PC-3 (cell line): ENCODE measurements at regions not wholly inside any gene's neighbourhood (a gene's known extent, or its start where the extent isn't known, plus 50 kb on each side); places are given as distances from the start of the nearest gene placed in this dataset.

Experiments used
- ATAC-seq: fragments of 200-7000 bp; cut with Tn5 transposase; 2 replicates; pipeline ENCODE4 v1.9.1; 2020; ENCODE audit warnings: mild to moderate bottlenecking, moderate library complexity
- BruUV-seq: library from RNA; stranded (reverse); fragments of 400-500 nt; replicated peaks from 2 replicates; lab custom pipeline; 2021; lab: Mats Ljungman, UMichigan
- CTCF ChIA-PET: fragments of 300-600 bp; sonication (Branson Sonifier 250); formaldehyde crosslinking; loops from one replicate; lab custom pipeline; 2022; ENCODE audit warnings: antibody characterized with exemption; lab: Charles Lee
- POLR2A ChIA-PET: fragments of 300-600 bp; sonication (Branson Sonifier 250); formaldehyde crosslinking; loops from one replicate; lab custom pipeline; 2022; ENCODE audit warnings: antibody characterized with exemption; ENCODE audit not compliant: unreplicated experiment; lab: Charles Lee
- DNase-seq: peaks from one replicate; pipeline ENCODE4 v3.0.0-alpha.2; 2015
- H2AFZ ChIP-seq: fragments of 300-600 bp; sonication (generic); 2 replicates; pipeline ENCODE4 v1.6.0; 2016; ENCODE audit warnings: antibody characterized with exemption, low read length
- H3F3A ChIP-seq: fragments of 300-600 bp; sonication (generic); one replicate; pipeline ENCODE4 v1.6.0; 2017; ENCODE audit warnings: antibody characterized with exemption, low read length, control low read depth, mild to moderate bottlenecking; ENCODE audit not compliant: unreplicated experiment
- H3K27ac ChIP-seq: fragments of 300-600 bp; sonication (generic); 2 replicates; pipeline ENCODE4 v1.5.1; 2016; ENCODE audit warnings: mild to moderate bottlenecking, low read length
- H3K27me3 ChIP-seq: fragments of 300-600 bp; sonication (generic); 2 replicates; pipeline ENCODE4 v1.6.1; 2016; ENCODE audit warnings: low read length, mixed read lengths
- H3K36me3 ChIP-seq: fragments of 300-600 bp; sonication (generic); 2 replicates; pipeline ENCODE4 v1.6.1; 2016; ENCODE audit warnings: low read depth, mixed run types, low read length, mixed read lengths
- H3K4me1 ChIP-seq: fragments of 300-600 bp; sonication (generic); 2 replicates; pipeline ENCODE4 v1.5.1; 2016; ENCODE audit warnings: low read length; ENCODE audit not compliant: insufficient read depth
- H3K4me2 ChIP-seq: fragments of 300-600 bp; sonication (generic); 2 replicates; pipeline ENCODE4 v1.6.0; 2016; ENCODE audit warnings: low read length
- H3K4me3 ChIP-seq: fragments of 300-600 bp; sonication (generic); 2 replicates; pipeline ENCODE4 v1.5.1; 2016; ENCODE audit warnings: mild to moderate bottlenecking, low read length, mixed read lengths
- H3K79me2 ChIP-seq: fragments of 300-600 bp; sonication (generic); 2 replicates; pipeline ENCODE4 v1.6.1; 2017; ENCODE audit warnings: low read length, mixed read lengths
- H3K9ac ChIP-seq: fragments of 300-600 bp; sonication (generic); 2 replicates; pipeline ENCODE4 v1.6.0; 2016; ENCODE audit warnings: mild to moderate bottlenecking, low read length
- H3K9me2 ChIP-seq: fragments of 300-600 bp; sonication (generic); replicated peaks from 2 replicates; pipeline ENCODE4 v1.6.1; 2016; ENCODE audit warnings: mixed run types, low read length, mixed read lengths
- H3K9me3 ChIP-seq: fragments of 300-600 bp; sonication (generic); 2 replicates; pipeline ENCODE4 v1.6.1; 2016; ENCODE audit warnings: low read length, mixed read lengths
- H4K20me1 ChIP-seq: fragments of 300-600 bp; sonication (generic); 2 replicates; pipeline ENCODE4 v1.6.1; 2016; ENCODE audit warnings: low read length, mixed read lengths
- EZH2 ChIP-seq: fragments of 300-600 bp; sonication (generic); IDR thresholded peaks from one replicate; pipeline ENCODE4 v1.6.1; 2017; ENCODE audit warnings: antibody characterized with exemption, mild to moderate bottlenecking, low read length; ENCODE audit not compliant: unreplicated experiment
- EZH2phosphoT487 ChIP-seq: fragments of 300-600 bp; sonication (generic); IDR thresholded peaks from 2 replicates; pipeline ENCODE4 v1.6.1; 2018; ENCODE audit warnings: mild to moderate bottlenecking, antibody characterized with exemption, low read length, borderline replicate concordance
- intact Hi-C: fragments of 100-400 bp; cut with micrococcal nuclease; formaldehyde crosslinking; loops from 2 replicates; pipeline ENCODE4 v1.9.0; 2023
- TF ChIP-seq, protein P1 (sequence below): fragments of 300-600 bp; sonication (generic); conservative IDR thresholded peaks from 2 replicates; pipeline ENCODE4 v1.5.1; 2017; ENCODE audit warnings: antibody characterized with exemption, low read depth, mild to moderate bottlenecking, low read length

DNA sequence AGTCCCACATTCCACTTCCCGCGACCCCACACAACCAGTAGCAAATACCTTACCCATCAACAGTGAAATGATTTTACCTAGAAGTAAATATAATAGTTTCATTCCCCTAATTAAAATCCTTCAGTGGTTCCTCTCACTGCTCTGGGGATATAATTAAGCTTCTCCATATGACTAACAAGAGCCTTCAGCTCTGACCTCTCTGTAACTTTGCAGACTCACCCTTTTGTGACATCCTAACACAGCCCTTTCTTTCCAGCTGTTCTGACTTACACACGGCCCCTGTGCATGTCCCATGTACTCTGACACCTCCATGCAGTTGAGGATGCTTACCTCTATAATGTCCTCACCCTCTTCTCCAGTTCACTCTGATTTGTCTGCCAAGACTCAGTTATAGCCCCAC, 137.3 kb upstream of the SPAG17 start:
- POLR2A ChIA-PET: no interaction called here
- Histone ChIP-seq H3K79me2 (no peaks in the 10 kb centered on the region), H3K4me2 (no peak overlapping the region), H3K9ac (no peak overlapping the region), H4K20me1 (no peaks in the 10 kb centered on the region), H3K4me3 (no peak overlapping the region), H3K4me1 (peaks cover 14% of the 10 kb centered on the region; the same call in 1 of the 2 replicates), H3K36me3 (no peaks in the 10 kb centered on the region), H3K27ac (no peak overlapping the region), H3K9me3 (no peaks in the 10 kb centered on the region), H2AFZ (no peak overlapping the region), H3K27me3 (no peaks in the 10 kb centered on the region), H3K9me2 (no peaks in the 10 kb centered on the region), H3F3A (no peaks in the 10 kb centered on the region)
- DNase-seq (no peak), ATAC-seq (no peak)
- CTCF ChIA-PET: no interaction called here
- TF ChIP-seq EZH2phosphoT487 (no peak), EZH2 (no peak)
- TF ChIP-seq, protein P1, sequence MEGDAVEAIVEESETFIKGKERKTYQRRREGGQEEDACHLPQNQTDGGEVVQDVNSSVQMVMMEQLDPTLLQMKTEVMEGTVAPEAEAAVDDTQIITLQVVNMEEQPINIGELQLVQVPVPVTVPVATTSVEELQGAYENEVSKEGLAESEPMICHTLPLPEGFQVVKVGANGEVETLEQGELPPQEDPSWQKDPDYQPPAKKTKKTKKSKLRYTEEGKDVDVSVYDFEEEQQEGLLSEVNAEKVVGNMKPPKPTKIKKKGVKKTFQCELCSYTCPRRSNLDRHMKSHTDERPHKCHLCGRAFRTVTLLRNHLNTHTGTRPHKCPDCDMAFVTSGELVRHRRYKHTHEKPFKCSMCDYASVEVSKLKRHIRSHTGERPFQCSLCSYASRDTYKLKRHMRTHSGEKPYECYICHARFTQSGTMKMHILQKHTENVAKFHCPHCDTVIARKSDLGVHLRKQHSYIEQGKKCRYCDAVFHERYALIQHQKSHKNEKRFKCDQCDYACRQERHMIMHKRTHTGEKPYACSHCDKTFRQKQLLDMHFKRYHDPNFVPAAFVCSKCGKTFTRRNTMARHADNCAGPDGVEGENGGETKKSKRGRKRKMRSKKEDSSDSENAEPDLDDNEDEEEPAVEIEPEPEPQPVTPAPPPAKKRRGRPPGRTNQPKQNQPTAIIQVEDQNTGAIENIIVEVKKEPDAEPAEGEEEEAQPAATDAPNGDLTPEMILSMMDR: no peak
- no TSS peak for BruUV-seq
- intact Hi-C loops: no loop called here

DNA sequence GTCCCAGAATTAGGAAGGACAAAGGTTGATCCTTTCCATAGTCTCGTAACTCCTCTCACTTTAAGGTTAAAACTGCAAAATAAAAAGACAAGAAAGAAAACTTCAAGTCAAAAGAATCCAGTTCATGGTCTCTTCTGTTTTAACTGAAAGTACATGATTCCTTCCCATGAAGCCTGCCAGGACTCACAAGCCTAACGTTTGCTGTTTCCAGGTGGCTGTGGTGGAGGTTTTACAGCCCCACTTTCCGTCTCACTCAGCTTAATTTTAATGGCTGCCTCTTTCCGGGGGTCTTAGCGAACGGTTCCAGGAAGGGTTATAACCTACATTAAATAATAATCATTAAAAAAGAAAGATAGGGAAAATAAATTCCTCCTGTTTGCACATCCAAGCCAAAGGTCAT, 136.8 kb upstream of the SPAG17 start:
- no peaks in the 10 kb centered on the region for H3K27me3 ChIP-seq
- no TSS peak for BruUV-seq
- H3K79me2 ChIP-seq: no peaks in the 10 kb centered on the region
- H3K9me2 ChIP-seq: no peaks in the 10 kb centered on the region
- H3K36me3 ChIP-seq: no peaks in the 10 kb centered on the region
- intact Hi-C loops: no loop called here
- H3K4me2 ChIP-seq: no peak overlapping the region
- POLR2A ChIA-PET: no interaction called here
- no peak for DNase-seq
- TF ChIP-seq, protein P1: no peak
- TF ChIP-seq EZH2 (no peak), EZH2phosphoT487 (no peak)
- 0 out of 2 replicates have a peak overlapping the region, but pooled peaks have one; percentile 9 for H2AFZ ChIP-seq
- H3K9me3 ChIP-seq: no peaks in the 10 kb centered on the region
- H4K20me1 ChIP-seq: no peaks in the 10 kb centered on the region
- H3K4me1 ChIP-seq: peaks cover 14% of the 10 kb centered on the region; the same call in 1 of the 2 replicates
- ATAC-seq: no peak
- no peak overlapping the region for H3K27ac ChIP-seq
- CTCF ChIA-PET: no interaction called here
- no peak overlapping the region for H3K4me3 ChIP-seq
- no peak overlapping the region for H3K9ac ChIP-seq
- no peaks in the 10 kb centered on the region for H3F3A ChIP-seq

DNA sequence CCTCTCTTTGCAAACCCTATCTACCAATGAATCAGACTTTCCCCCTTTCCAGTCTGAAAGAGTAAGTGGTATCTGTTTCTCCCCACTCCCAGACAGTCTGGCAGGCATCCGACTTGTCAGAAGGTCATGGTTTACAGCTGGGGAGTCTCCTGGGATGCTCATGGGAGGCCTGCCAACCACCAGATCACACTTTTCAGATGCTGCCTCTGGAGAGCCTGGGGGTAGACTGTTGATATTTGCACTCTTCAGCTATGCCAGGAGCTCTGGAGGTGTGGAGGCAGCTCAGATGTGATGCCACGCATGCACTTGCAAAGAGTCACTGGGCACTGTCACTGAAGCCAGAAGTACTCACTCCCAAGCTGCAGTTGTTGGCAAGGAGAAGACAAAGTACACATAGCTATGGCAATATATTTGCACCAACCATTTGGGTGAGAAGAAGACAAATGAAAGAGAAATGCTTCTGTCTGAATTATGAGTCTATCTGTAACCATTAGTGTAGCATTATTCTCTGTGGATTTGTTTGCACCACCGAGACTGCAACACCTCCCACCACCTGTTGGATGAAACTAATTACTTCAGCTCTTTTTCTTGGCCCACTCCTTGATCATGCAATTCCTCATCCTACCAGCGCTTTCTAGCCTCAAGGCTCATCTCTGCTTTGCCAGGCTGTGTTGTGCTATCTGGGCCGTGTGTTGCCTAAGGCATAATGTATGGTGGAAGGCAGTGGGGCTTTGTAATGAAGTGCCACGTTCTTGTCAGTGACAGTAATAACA, 133.0 kb upstream of the SPAG17 start:
- CTCF ChIA-PET: no interaction called here
- intact Hi-C loops: no loop called here
- no peak overlapping the region for H3K4me2 ChIP-seq
- no TSS peak for BruUV-seq
- no peaks in the 10 kb centered on the region for H3K36me3 ChIP-seq
- H3K4me1 ChIP-seq: no peaks in the 10 kb centered on the region
- no peaks in the 10 kb centered on the region for H3K9me3 ChIP-seq
- no peaks in the 10 kb centered on the region for H3K9me2 ChIP-seq
- no peaks in the 10 kb centered on the region for H3K79me2 ChIP-seq
- H2AFZ ChIP-seq: no peak overlapping the region
- no peak overlapping the region for H3K9ac ChIP-seq
- no peak overlapping the region for H3K4me3 ChIP-seq
- ATAC-seq (no peak), DNase-seq (no peak)
- TF ChIP-seq, protein P1: no peak
- TF ChIP-seq EZH2phosphoT487: no peak
- no peak for TF ChIP-seq EZH2
- POLR2A ChIA-PET: no interaction called here
- H3K27ac ChIP-seq: no peak overlapping the region
- no peaks in the 10 kb centered on the region for H3K27me3 ChIP-seq
- no peaks in the 10 kb centered on the region for H4K20me1 ChIP-seq
- no peaks in the 10 kb centered on the region for H3F3A ChIP-seq
